ENCODE measurements at regions not wholly inside any gene's neighbourhood (a gene's known extent, or its start where the extent isn't known, plus 50 kb on each side); places are given as distances from the start of the nearest gene placed in this dataset.

DNA sequence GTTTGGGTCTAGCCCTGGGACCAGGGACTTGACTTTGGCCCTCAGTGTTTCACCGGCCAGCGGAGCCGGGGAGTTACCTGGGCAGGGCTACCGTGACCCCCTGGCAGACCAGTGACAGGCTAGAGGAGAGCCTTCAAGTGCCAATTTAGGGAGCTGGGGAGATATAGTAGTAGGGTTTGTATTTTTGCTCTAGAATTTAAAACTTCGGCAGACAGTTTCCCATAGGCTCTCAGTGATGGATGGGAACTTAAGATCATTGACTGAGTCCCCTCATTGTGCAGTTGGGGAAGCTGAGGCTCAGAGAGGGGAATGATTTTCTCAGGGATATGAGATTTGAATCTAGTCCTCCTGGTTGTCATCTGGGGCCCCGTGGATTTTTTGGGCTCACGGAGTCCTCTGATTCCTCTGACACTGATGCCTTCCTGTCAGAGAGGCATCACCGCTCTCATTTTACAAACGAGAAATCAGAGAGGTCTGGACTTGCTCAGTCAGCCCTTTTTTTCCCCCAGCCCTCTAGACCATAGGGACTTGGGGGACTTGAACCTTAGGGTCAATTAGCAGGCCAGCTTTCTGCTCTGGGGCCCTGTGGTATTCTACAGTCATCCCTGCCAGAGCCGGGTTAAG, 58.3 kb upstream of the ACOT11 start:
- peaks cover 27% of the 10 kb centered on the region for H3K4me1 ChIP-seq
- 23 to 29% methylated on average over 6 to 10 of the region's 10 CpGs for WGBS, 2 donors
- H3K27me3 ChIP-seq = no peaks in the 10 kb centered on the region
- no peak for DNase-seq
- H3K4me3 ChIP-seq = peak overlapping the region; percentile 57 to 68
- H3K27ac ChIP-seq = no peak overlapping the region
- no peaks in the 10 kb centered on the region for H3K36me3 ChIP-seq (ENCODE audit: low read depth, missing control alignments)
- no peaks in the 10 kb centered on the region for H3K9me3 ChIP-seq
- TF ChIP-seq CTCF (IDR thresholded peaks at IDR 0.05) = peak in 1 of 3 experiments; percentile 15
- no peak for TF ChIP-seq POLR2A (IDR thresholded peaks at IDR 0.05)
- intact Hi-C loops (cut with DNase I; ENCODE audit: low total_unique reads) = loop anchor here (2.0 to 10.0 kb wide), 2 partner anchors 83 to 365 kb away; partner anchors contain the start of gene SSBP3

DNA sequence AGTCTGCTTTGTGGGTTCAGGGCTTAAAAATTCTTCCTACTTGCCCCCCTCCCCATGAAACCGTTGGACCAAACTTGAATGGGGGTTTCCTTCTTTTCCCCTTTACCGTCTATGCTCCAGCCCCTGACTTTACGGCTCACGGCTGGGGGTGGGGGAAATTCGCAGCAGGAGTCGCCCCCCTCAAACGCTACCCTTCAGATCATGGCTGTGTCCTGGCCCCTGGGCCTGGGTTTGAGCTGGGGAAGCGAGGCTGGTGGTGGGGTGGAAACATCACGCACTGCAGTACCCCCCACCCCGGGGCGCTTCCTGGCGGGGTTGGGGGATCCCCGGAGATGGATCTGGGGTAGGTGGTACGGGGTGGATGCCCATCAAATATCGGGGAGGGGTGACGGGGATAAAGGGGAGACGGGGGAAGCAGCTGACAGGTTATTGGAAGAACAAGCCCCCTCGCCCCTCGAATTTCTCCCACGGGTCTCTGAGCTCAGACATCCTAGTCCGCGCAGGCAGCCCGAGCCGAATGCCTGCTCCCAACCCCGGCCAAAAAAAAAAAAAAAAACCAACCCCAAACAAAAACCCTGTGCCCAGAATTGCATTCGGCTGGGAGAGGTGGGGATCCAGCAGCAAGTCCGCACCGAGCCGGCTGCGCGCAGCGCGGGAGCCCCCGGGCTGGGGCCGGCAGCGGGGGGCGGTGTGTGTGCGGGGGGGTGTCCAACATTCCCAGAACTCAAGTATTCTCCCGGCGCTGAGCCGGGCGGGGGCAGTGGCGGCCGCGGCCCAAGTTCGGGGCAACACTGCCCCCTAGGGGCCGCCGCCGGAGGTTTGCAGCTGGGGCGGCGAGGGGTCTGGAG, 59.0 kb upstream of the ACOT11 start:
- peak overlapping the region; percentile 77 to 86 for H3K27ac ChIP-seq
- intact Hi-C loops (cut with DNase I; ENCODE audit: low total_unique reads) = loop anchor here (2.0 to 10.0 kb wide), 2 partner anchors 82 to 364 kb away; partner anchors contain the start of gene SSBP3
- H3K36me3 ChIP-seq (ENCODE audit: low read depth, missing control alignments) = no peaks in the 10 kb centered on the region
- WGBS, 2 donors = 0 to 1% methylated on average over 20 to 50 of the region's 51 CpGs
- H3K4me3 ChIP-seq = peak overlapping the region; percentile 57 to 68
- peaks cover 27% of the 10 kb centered on the region for H3K4me1 ChIP-seq
- TF ChIP-seq POLR2A (IDR thresholded peaks at IDR 0.05) (no peak), CTCF (IDR thresholded peaks at IDR 0.05) (peak; percentile 97 to 99 (median 98))
- DNase-seq = peak; percentile 86
- H3K9me3 ChIP-seq = no peaks in the 10 kb centered on the region
- no peaks in the 10 kb centered on the region for H3K27me3 ChIP-seq

DNA sequence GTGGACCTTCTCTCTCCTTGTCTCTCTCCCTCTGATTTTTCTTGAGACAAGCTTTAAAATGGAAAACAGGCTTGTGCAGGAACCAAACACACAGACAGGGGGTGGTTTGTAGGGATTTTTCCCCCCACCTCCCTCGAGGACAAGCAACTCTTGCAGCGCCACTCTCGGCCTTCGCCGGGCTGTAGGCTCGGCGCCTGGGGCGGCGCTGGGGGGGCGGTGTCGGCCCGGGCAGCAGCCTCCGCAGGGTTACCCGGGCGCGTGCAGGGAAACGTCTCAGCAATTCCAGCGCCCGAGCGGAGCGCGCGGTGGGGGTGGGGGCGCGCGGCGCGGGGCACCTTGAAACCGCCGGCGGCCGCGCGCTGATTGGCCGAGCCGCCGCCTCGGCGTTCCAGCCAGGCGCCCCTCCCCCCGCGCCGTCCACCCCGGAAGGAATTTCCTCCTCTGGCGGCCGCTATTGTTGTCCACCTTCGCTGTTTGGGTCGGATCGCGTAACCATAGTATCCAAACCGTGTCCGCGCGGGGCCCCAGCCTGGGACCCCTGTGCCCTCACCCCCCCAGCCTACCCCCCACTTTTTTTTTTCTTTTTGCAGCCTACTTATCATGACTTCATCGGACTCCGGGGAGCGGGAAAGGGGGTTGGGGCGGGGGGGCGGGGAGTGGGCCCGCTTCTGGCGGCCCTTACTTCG, 59.8 kb upstream of the ACOT11 start:
- Histone ChIP-seq H3K27ac (peak overlapping the region; percentile 77 to 86), H3K4me3 (peak overlapping the region; percentile 57 to 68), H3K9me3 (no peaks in the 10 kb centered on the region), H3K36me3 (ENCODE audit: low read depth, missing control alignments) (no peaks in the 10 kb centered on the region), H3K4me1 (peaks cover 27% of the 10 kb centered on the region), H3K27me3 (no peaks in the 10 kb centered on the region)
- TF ChIP-seq CTCF (IDR thresholded peaks at IDR 0.05) = peak in 1 of 3 experiments; percentile 39
- no peak for TF ChIP-seq POLR2A (IDR thresholded peaks at IDR 0.05)
- intact Hi-C loops (cut with DNase I; ENCODE audit: low total_unique reads) = loop anchor here (2.0 to 10.0 kb wide), 2 partner anchors 81 to 363 kb away; partner anchors contain the start of gene SSBP3
- peak; percentile 94 for DNase-seq
- 0 to 1% methylated on average over 47 to 61 of the region's 62 CpGs for WGBS, 2 donors

- no peaks in the 10 kb centered on the region for H3K36me3 ChIP-seq (ENCODE audit: low read depth, missing control alignments)
- H3K4me1 ChIP-seq = peaks cover 27% of the 10 kb centered on the region
- 9 to 12% methylated on average over 21 of the region's 21 CpGs for WGBS, 2 donors
- H3K27ac ChIP-seq = peak overlapping the region; percentile 75 to 86
- TF ChIP-seq CTCF (IDR thresholded peaks at IDR 0.05) = no peak
- no peak for TF ChIP-seq POLR2A (IDR thresholded peaks at IDR 0.05)
- no peaks in the 10 kb centered on the region for H3K9me3 ChIP-seq
- H3K4me3 ChIP-seq = peak overlapping the region; percentile 57 to 68
- peak; percentile 47 for DNase-seq
- intact Hi-C loops (cut with DNase I; ENCODE audit: low total_unique reads) = loop anchor here (2.0 to 10.0 kb wide), 2 partner anchors 81 to 363 kb away; partner anchors contain the start of gene SSBP3
- no peaks in the 10 kb centered on the region for H3K27me3 ChIP-seq
Measured at GRCh38 chr1:54487571-54488050, 60.4 kb upstream of the ACOT11 start.

Data from testis (tissue), 2 donors.